AG04450 (cell line): ENCODE measurements at regions not wholly inside any gene's neighbourhood (a gene's known extent, or its start where the extent isn't known, plus 50 kb on each side); places are given as distances from the start of the nearest gene placed in this dataset.

Source experiments
- CTCF ChIA-PET: fragments of 300-600, 350-600 bp; formaldehyde crosslinking; extraction: SDS; loops from one replicate; lab custom pipeline; 2022; ENCODE audit warnings: antibody characterized with exemption, inconsistent platforms; lab: Charles Lee
- POLR2A ChIA-PET: fragments of 350-600 bp; formaldehyde crosslinking; extraction: SDS; loops from one replicate; lab custom pipeline; 2021; ENCODE audit warnings: antibody characterized with exemption, inconsistent platforms; lab: Yijun Ruan, JAX
- DNase-seq: peaks from one replicate; pipeline ENCODE4 v3.0.0-alpha.2; 2011; ENCODE audit warnings: low read depth, low spot score
- H3K27ac ChIP-seq: one replicate; pipeline ENCODE4 v1.5.1; 2012; ENCODE audit warnings: low read depth, low read length, control low read depth
- H3K27me3 ChIP-seq: one replicate; pipeline ENCODE4 v1.6.0; 2012; ENCODE audit warnings: low read length; ENCODE audit not compliant: control insufficient read depth, insufficient read depth
- H3K4me3 ChIP-seq: 2 replicates; pipeline ENCODE4 v1.5.1; 2011; ENCODE audit warnings: mild to moderate bottlenecking, low read depth, low read length, control low read depth
- H3K9me3 ChIP-seq: 2 replicates; pipeline ENCODE4 v1.5.1; 2012; ENCODE audit warnings: low read length; ENCODE audit not compliant: control insufficient read depth, insufficient read depth
- CTCF ChIP-seq: IDR thresholded peaks from 2 replicates; pipeline ENCODE4 v1.5.1; 2011; ENCODE audit warnings: low read depth, low read length, control low read depth, inconsistent platforms

- ChIA-PET POLR2A (no interaction called here), CTCF (no interaction called here)
- Histone ChIP-seq H3K9me3 (no peaks in the 10 kb centered on the region), H3K4me3 (no peak overlapping the region), H3K27me3 (no peaks in the 10 kb centered on the region), H3K27ac (no peak overlapping the region)
- no peak for DNase-seq
- no peak for TF ChIP-seq CTCF
These were observed 405.7 kb downstream of the KCNRG start for GRCh38 chr13:50420718-50421472.

- no peak overlapping the region for H3K27ac ChIP-seq
- ChIA-PET POLR2A (no interaction called here), CTCF (no interaction called here)
- DNase-seq, result no peak
- H3K27me3 ChIP-seq, result no peaks in the 10 kb centered on the region
- no peaks in the 10 kb centered on the region for H3K9me3 ChIP-seq
- no peak overlapping the region for H3K4me3 ChIP-seq
- TF ChIP-seq CTCF, result no peak
These were observed 406.4 kb downstream of the KCNRG start for GRCh38 chr13:50421473-50422130.

GRCh38 chr13:50422181-50423148, 407.2 kb downstream of the KCNRG start:
- no peak for TF ChIP-seq CTCF
- no peak overlapping the region for H3K4me3 ChIP-seq
- no peak for DNase-seq
- CTCF ChIA-PET, result no interaction called here
- no peak overlapping the region for H3K27ac ChIP-seq
- POLR2A ChIA-PET, result interaction anchor here (0.8 kb wide), 1 partner anchor 100 kb away, joined by 3 read pairs; no protein-coding TSS in a partner anchor
- no peaks in the 10 kb centered on the region for H3K9me3 ChIP-seq
- no peaks in the 10 kb centered on the region for H3K27me3 ChIP-seq

GRCh38 chr13:50424993-50425392, 409.7 kb downstream of the KCNRG start:
- no peaks in the 10 kb centered on the region for H3K9me3 ChIP-seq
- TF ChIP-seq CTCF, result no peak
- no peak overlapping the region for H3K27ac ChIP-seq
- DNase-seq, result no peak
- CTCF ChIA-PET, result interaction anchor here (0.6 kb wide), 1 partner anchor 58 kb away, joined by 6 read pairs; no protein-coding TSS in a partner anchor
- POLR2A ChIA-PET, result no interaction called here
- no peak overlapping the region for H3K4me3 ChIP-seq
- no peaks in the 10 kb centered on the region for H3K27me3 ChIP-seq
